Rectal smooth muscle tissue (tissue), 1 donor: ENCODE measurements at regions not wholly inside any gene's neighbourhood (a gene's known extent, or its start where the extent isn't known, plus 50 kb on each side); places are given as distances from the start of the nearest gene placed in this dataset.
"Not testable (repeated sequence)": the region's sequence is repeated elsewhere in the genome, so short reads cannot be mapped to it uniquely, and the experiment has no call there.

ENCODE experiments used
- H3K27ac ChIP-seq: one replicate; pipeline ENCODE4 v1.7.0; 2013; ENCODE audit warnings: low read depth, low read length, inconsistent platforms
- H3K27me3 ChIP-seq: one replicate; pipeline ENCODE4 v1.7.0; 2013; ENCODE audit warnings: low read length; ENCODE audit not compliant: control insufficient read depth, insufficient read depth
- H3K36me3 ChIP-seq: one replicate; pipeline ENCODE4 v1.7.0; 2013; ENCODE audit warnings: low read length; ENCODE audit not compliant: control insufficient read depth, insufficient read depth
- H3K4me1 ChIP-seq: one replicate; pipeline ENCODE4 v1.7.0; 2013; ENCODE audit warnings: low read length; ENCODE audit not compliant: control insufficient read depth, insufficient read depth
- H3K4me3 ChIP-seq: one replicate; pipeline ENCODE4 v1.7.0; 2013; ENCODE audit warnings: low read length
- H3K9ac ChIP-seq: one replicate; pipeline ENCODE4 v1.7.0; 2013; ENCODE audit warnings: low read length

GRCh38 chr4:134883831-134884449, 682.4 kb upstream of the PABPC4L start:
- Histone ChIP-seq H3K27ac (no peak overlapping the region), H3K9ac (no peak overlapping the region), H3K4me1 (no peaks in the 10 kb centered on the region), H3K4me3 (no peak overlapping the region), H3K36me3 (no peaks in the 10 kb centered on the region), H3K27me3 (no peaks in the 10 kb centered on the region)

GRCh38 chr4:134879019-134879418, 677.4 kb upstream of the PABPC4L start:
- Histone ChIP-seq H3K36me3 (no peaks in the 10 kb centered on the region), H3K4me3 (no peak overlapping the region), H3K27me3 (no peaks in the 10 kb centered on the region), H3K9ac (no peak overlapping the region), H3K27ac (no peak overlapping the region), H3K4me1 (no peaks in the 10 kb centered on the region)

GRCh38 chr4:134867027-134867426, 665.4 kb upstream of the PABPC4L start:
- no peaks in the 10 kb centered on the region for H3K36me3 ChIP-seq
- no peaks in the 10 kb centered on the region for H3K27me3 ChIP-seq
- no peak overlapping the region for H3K27ac ChIP-seq
- no peak overlapping the region for H3K4me3 ChIP-seq
- H3K4me1 ChIP-seq: no peaks in the 10 kb centered on the region
- H3K9ac ChIP-seq: no peak overlapping the region

- no peak overlapping the region for H3K9ac ChIP-seq
Observed at GRCh38 chr4:134865675-134866074, 664.1 kb upstream of the PABPC4L start.

GRCh38 chr4:134862116-134862515, 660.5 kb upstream of the PABPC4L start:
- no peak overlapping the region for H3K4me3 ChIP-seq
- no peaks in the 10 kb centered on the region for H3K4me1 ChIP-seq
- no peak overlapping the region for H3K9ac ChIP-seq

More at GRCh38 chr4:134865675-134866074, 664.1 kb upstream of the PABPC4L start:
- Histone ChIP-seq H3K36me3 (no peaks in the 10 kb centered on the region), H3K27ac (no peak overlapping the region), H3K27me3 (no peaks in the 10 kb centered on the region), H3K4me3 (no peak overlapping the region), H3K4me1 (no peaks in the 10 kb centered on the region)

GRCh38 chr4:134848681-134849080, 647.1 kb upstream of the PABPC4L start:
- H3K4me1 ChIP-seq: no peaks in the 10 kb centered on the region
- no peaks in the 10 kb centered on the region for H3K36me3 ChIP-seq
- H3K27ac ChIP-seq: no peak overlapping the region

More at GRCh38 chr4:134862116-134862515, 660.5 kb upstream of the PABPC4L start:
- H3K27ac ChIP-seq: no peak overlapping the region
- H3K36me3 ChIP-seq: no peaks in the 10 kb centered on the region
- no peaks in the 10 kb centered on the region for H3K27me3 ChIP-seq

GRCh38 chr4:134830741-134831140, 629.2 kb upstream of the PABPC4L start:
- H3K9ac ChIP-seq, H3K27me3 ChIP-seq, H3K4me1 ChIP-seq, H3K36me3 ChIP-seq, H3K4me3 ChIP-seq, H3K27ac ChIP-seq: not testable (repeated sequence)

More at GRCh38 chr4:134848681-134849080, 647.1 kb upstream of the PABPC4L start:
- H3K4me3 ChIP-seq: no peak overlapping the region
- no peak overlapping the region for H3K9ac ChIP-seq
- no peaks in the 10 kb centered on the region for H3K27me3 ChIP-seq

GRCh38 chr4:134812611-134813010, 611.0 kb upstream of the PABPC4L start:
- H3K27me3 ChIP-seq: no peaks in the 10 kb centered on the region
- no peaks in the 10 kb centered on the region for H3K36me3 ChIP-seq
- H3K4me3 ChIP-seq: no peak overlapping the region
- no peak overlapping the region for H3K27ac ChIP-seq
- no peaks in the 10 kb centered on the region for H3K4me1 ChIP-seq
- no peak overlapping the region for H3K9ac ChIP-seq

- H3K27ac ChIP-seq: no peak overlapping the region
- no peaks in the 10 kb centered on the region for H3K4me1 ChIP-seq
- no peaks in the 10 kb centered on the region for H3K27me3 ChIP-seq
- H3K36me3 ChIP-seq: no peaks in the 10 kb centered on the region
- H3K4me3 ChIP-seq: no peak overlapping the region
- no peak overlapping the region for H3K9ac ChIP-seq
Observed at GRCh38 chr4:134807231-134807745, 605.7 kb upstream of the PABPC4L start.

- Histone ChIP-seq H3K4me3 (no peak overlapping the region), H3K27ac (no peak overlapping the region), H3K27me3 (no peaks in the 10 kb centered on the region), H3K9ac (no peak overlapping the region), H3K4me1 (no peaks in the 10 kb centered on the region), H3K36me3 (no peaks in the 10 kb centered on the region)
Observed at GRCh38 chr4:134798573-134798972, 597.0 kb upstream of the PABPC4L start.

GRCh38 chr4:134787315-134787714, 585.7 kb upstream of the PABPC4L start:
- no peak overlapping the region for H3K9ac ChIP-seq
- no peaks in the 10 kb centered on the region for H3K36me3 ChIP-seq
- H3K4me3 ChIP-seq: no peak overlapping the region
- no peak overlapping the region for H3K27ac ChIP-seq
- H3K27me3 ChIP-seq: no peaks in the 10 kb centered on the region
- H3K4me1 ChIP-seq: no peaks in the 10 kb centered on the region

GRCh38 chr4:134780244-134780643, 578.7 kb upstream of the PABPC4L start:
- Histone ChIP-seq H3K36me3 (no peaks in the 10 kb centered on the region), H3K27ac (no peak overlapping the region), H3K4me3 (no peak overlapping the region), H3K4me1 (no peaks in the 10 kb centered on the region), H3K27me3 (no peaks in the 10 kb centered on the region), H3K9ac (no peak overlapping the region)

GRCh38 chr4:134777606-134778005, 576.0 kb upstream of the PABPC4L start:
- no peaks in the 10 kb centered on the region for H3K36me3 ChIP-seq
- H3K4me3 ChIP-seq: no peak overlapping the region
- no peak overlapping the region for H3K27ac ChIP-seq
- no peak overlapping the region for H3K9ac ChIP-seq
- H3K27me3 ChIP-seq: no peaks in the 10 kb centered on the region
- no peaks in the 10 kb centered on the region for H3K4me1 ChIP-seq
